Vagina (tissue), 2 donors: ENCODE measurements at regions not wholly inside any gene's neighbourhood (a gene's known extent, or its start where the extent isn't known, plus 50 kb on each side); places are given as distances from the start of the nearest gene placed in this dataset.

Experiments used
- POLR2A ChIP-seq, 2 donors: fragments of 450-650 bp; IDR thresholded peaks; one replicate each; pipeline ENCODE4 v1.6.1; 2017; ENCODE audit warnings: antibody characterized with exemption in 2 of 2, mild to moderate bottlenecking in 2 of 2, moderate library complexity in 2 of 2
- POLR2AphosphoS5 ChIP-seq, 2 donors: sonication (generic); formaldehyde crosslinking; IDR thresholded peaks; one replicate each; pipeline ENCODE4 v1.9.0; 2017; ENCODE audit warnings: antibody characterized with exemption in 2 of 2, mild to moderate bottlenecking in 2 of 2, low read depth in 1 of 2; ENCODE audit not compliant: insufficient read depth in 1 of 2
- TF ChIP-seq, protein P1 (sequence below), 3 experiments: fragments of 450-650 bp in 2 of 3; fragments of 200-600 bp in 1 of 3; sonication (generic) in 1 of 3; IDR thresholded peaks; one replicate each; pipeline ENCODE4 v1.5.1; 2017 to 2019; ENCODE audit warnings: antibody characterized with exemption in 3 of 3, mild to moderate bottlenecking in 2 of 3, moderate library complexity in 2 of 3

DNA sequence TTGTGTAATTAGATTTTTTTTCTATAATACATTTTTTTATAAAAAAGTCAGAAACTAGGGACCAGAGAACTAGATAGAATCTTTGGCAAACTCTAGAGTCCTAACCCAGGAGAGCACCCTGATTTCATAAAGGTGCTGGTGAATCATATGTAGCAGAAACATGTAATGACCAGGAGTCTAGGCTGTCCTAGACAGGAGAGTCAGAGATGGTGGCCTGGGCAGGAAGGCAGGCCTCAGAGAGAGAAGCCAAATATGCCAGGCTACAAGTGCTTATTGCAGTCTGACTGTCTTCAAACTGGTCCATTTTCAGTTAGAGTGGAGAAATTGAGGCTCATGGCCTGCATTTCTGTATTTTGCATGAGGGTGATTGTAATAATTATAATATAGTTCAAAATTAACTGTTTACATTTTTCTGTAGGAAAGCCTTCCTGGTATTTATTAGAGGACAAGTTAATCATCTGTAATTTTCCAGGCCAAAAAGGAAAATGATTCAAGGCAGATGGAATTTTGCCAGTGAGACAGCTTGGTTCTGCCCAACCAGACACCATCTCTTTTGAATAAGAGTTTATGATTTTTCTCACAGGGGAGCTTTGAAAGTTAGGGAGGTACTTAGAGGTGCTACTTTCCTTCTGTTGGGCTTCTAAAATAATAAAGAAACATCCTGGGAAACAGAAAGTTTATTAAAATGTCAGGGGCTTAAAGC lies 129.8 kb downstream of the S1PR1 start:
- no peak for TF ChIP-seq POLR2A (IDR thresholded peaks at IDR 0.05)
- TF ChIP-seq, protein P1, sequence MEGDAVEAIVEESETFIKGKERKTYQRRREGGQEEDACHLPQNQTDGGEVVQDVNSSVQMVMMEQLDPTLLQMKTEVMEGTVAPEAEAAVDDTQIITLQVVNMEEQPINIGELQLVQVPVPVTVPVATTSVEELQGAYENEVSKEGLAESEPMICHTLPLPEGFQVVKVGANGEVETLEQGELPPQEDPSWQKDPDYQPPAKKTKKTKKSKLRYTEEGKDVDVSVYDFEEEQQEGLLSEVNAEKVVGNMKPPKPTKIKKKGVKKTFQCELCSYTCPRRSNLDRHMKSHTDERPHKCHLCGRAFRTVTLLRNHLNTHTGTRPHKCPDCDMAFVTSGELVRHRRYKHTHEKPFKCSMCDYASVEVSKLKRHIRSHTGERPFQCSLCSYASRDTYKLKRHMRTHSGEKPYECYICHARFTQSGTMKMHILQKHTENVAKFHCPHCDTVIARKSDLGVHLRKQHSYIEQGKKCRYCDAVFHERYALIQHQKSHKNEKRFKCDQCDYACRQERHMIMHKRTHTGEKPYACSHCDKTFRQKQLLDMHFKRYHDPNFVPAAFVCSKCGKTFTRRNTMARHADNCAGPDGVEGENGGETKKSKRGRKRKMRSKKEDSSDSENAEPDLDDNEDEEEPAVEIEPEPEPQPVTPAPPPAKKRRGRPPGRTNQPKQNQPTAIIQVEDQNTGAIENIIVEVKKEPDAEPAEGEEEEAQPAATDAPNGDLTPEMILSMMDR (IDR thresholded peaks at IDR 0.05), result no peak
- no peak for TF ChIP-seq POLR2AphosphoS5 (IDR thresholded peaks at IDR 0.05; ENCODE audit: insufficient read depth in 1 of 2, low read depth in 1 of 2)
